ENCODE measurements at regions not wholly inside any gene's neighbourhood (a gene's known extent, or its start where the extent isn't known, plus 50 kb on each side); places are given as distances from the start of the nearest gene placed in this dataset.

GRCh38 chr20:40589581-40589980 lies 99.5 kb downstream of the MAFB start:
- no peak for TF ChIP-seq POLR2A (IDR thresholded peaks at IDR 0.05; ENCODE audit: low read length)
- TF ChIP-seq GATA1 (IDR thresholded peaks at IDR 0.05; ENCODE audit: low read depth, low read length), result no peak
